ENCODE measurements at regions not wholly inside any gene's neighbourhood (a gene's known extent, or its start where the extent isn't known, plus 50 kb on each side); places are given as distances from the start of the nearest gene placed in this dataset.

- no peak overlapping the region for H3K23ac ChIP-seq (ENCODE audit: insufficient read length)
- H3K27ac ChIP-seq (ENCODE audit: low read depth, low read length) = no peak overlapping the region
- POLR2A ChIA-PET (ENCODE audit: partially characterized antibody) = no interaction called here
- H3K9ac ChIP-seq (replicated peaks in 1 of 4; ENCODE audit: extremely low read depth in 1 of 4, low read depth in 3 of 4, low read length in 3 of 4) = no peak overlapping the region
- peaks cover 0 to 2% (median 0%) of the 10 kb centered on the region in 4 experiments; a peak in 1 of 8 replicates for H3K36me3 ChIP-seq (ENCODE audit: control insufficient read depth in 2 of 4, insufficient read depth in 4 of 4, low read length in 3 of 4)
- H3K23me2 ChIP-seq (ENCODE audit: low read depth, low read length) = no peaks in the 10 kb centered on the region
- no peak for DNase-seq (ENCODE audit: low read depth in 1 of 2, low spot score in 2 of 2)
- H3K4me2 ChIP-seq (ENCODE audit: insufficient read depth in 1 of 2, low read depth in 2 of 2, low read length in 2 of 2) = no peak overlapping the region
- H2AK5ac ChIP-seq (ENCODE audit: low read depth, low read length) = no peak overlapping the region
- no peaks in the 10 kb centered on the region for H3K79me2 ChIP-seq (ENCODE audit: control insufficient read depth in 1 of 2, insufficient read depth in 2 of 2, low read length in 2 of 2)
- no peak overlapping the region for H4K91ac ChIP-seq (replicated peaks; ENCODE audit: insufficient read length, low read length)
- no peak overlapping the region for H4K5ac ChIP-seq (ENCODE audit: insufficient read length, low read depth, low read length)
- no peaks in the 10 kb centered on the region for H3K27me3 ChIP-seq (replicated peaks in 1 of 4; ENCODE audit: control insufficient read depth in 3 of 4, extremely low read depth in 1 of 4, insufficient read depth in 3 of 4, low read length in 3 of 4)
- CTCF ChIA-PET (ENCODE audit: partially characterized antibody) = no interaction called here
- H3K14ac ChIP-seq (ENCODE audit: insufficient read length) = no peak overlapping the region
- no peaks in the 10 kb centered on the region for H4K20me1 ChIP-seq (replicated peaks in 1 of 2; ENCODE audit: control insufficient read depth in 1 of 2, insufficient read depth in 2 of 2, low read length in 2 of 2)
- no peak for FAIRE-seq
- no peak overlapping the region for H3K4ac ChIP-seq (replicated peaks; ENCODE audit: insufficient read length, low read depth, low read length)
- no peak overlapping the region for H4K8ac ChIP-seq (ENCODE audit: extremely low read depth, insufficient read depth, low read length)
- no peak overlapping the region for H2BK120ac ChIP-seq (replicated peaks; ENCODE audit: low read depth, low read length)
- no peak overlapping the region for H2BK12ac ChIP-seq (ENCODE audit: low read depth, low read length)
- peaks cover 0 to 5% (median 0%) of the 10 kb centered on the region in 4 experiments; a peak in 1 of 7 replicates for H3K4me1 ChIP-seq (replicated peaks in 1 of 4; ENCODE audit: control insufficient read depth in 3 of 4, insufficient read depth in 4 of 4, low read length in 3 of 4)
- H3K56ac ChIP-seq (replicated peaks; ENCODE audit: insufficient read length, low read depth, low read length) = no peak overlapping the region
- no peak overlapping the region for H2BK20ac ChIP-seq (ENCODE audit: low read length)
- no peaks in the 10 kb centered on the region for H3K79me1 ChIP-seq (ENCODE audit: low read depth, low read length)
- no peak overlapping the region for H2BK15ac ChIP-seq (ENCODE audit: low read length)
- TF ChIP-seq CBX8 (IDR thresholded peaks at IDR 0.05; ENCODE audit: borderline replicate concordance, low read depth, low read length) (no peak), NRF1 (IDR thresholded peaks at IDR 0.05; ENCODE audit: low read depth, low read length) (no peak), RFX5 (IDR thresholded peaks at IDR 0.05; ENCODE audit: borderline replicate concordance, low read depth, low read length) (no peak), BRCA1 (IDR thresholded peaks at IDR 0.05; ENCODE audit: low read depth, low read length) (no peak), GTF2F1 (IDR thresholded peaks at IDR 0.05; ENCODE audit: borderline replicate concordance, low read depth, low read length) (no peak), EP300 (IDR thresholded peaks at IDR 0.05; ENCODE audit: borderline replicate concordance in 1 of 2, low read depth in 2 of 2, low read length in 2 of 2) (no peak), FOSL1 (IDR thresholded peaks at IDR 0.05; ENCODE audit: insufficient read depth, low read depth, low read length) (no peak)
- TF ChIP-seq, protein P1, sequence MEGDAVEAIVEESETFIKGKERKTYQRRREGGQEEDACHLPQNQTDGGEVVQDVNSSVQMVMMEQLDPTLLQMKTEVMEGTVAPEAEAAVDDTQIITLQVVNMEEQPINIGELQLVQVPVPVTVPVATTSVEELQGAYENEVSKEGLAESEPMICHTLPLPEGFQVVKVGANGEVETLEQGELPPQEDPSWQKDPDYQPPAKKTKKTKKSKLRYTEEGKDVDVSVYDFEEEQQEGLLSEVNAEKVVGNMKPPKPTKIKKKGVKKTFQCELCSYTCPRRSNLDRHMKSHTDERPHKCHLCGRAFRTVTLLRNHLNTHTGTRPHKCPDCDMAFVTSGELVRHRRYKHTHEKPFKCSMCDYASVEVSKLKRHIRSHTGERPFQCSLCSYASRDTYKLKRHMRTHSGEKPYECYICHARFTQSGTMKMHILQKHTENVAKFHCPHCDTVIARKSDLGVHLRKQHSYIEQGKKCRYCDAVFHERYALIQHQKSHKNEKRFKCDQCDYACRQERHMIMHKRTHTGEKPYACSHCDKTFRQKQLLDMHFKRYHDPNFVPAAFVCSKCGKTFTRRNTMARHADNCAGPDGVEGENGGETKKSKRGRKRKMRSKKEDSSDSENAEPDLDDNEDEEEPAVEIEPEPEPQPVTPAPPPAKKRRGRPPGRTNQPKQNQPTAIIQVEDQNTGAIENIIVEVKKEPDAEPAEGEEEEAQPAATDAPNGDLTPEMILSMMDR (IDR thresholded peaks at IDR 0.05; ENCODE audit: control extremely low read depth in 1 of 3, insufficient read depth in 1 of 3, low read depth in 1 of 3, low read length in 3 of 3) = no peak
- H2BK5ac ChIP-seq (ENCODE audit: low read depth, low read length) = no peak overlapping the region
- no peak overlapping the region for H2AFZ ChIP-seq (ENCODE audit: low read length)
- 90% methylated on average over 3 of the region's 3 CpGs; no CpG with 5 or more reads in 1 of the 2 experiments for WGBS, 2 experiments (ENCODE audit: extremely low coverage in 1 of 2, insufficient coverage in 1 of 2, insufficient read length in 1 of 2, insufficient replicate concordance in 2 of 2, low coverage in 1 of 2, low lambda C conversion rate in 2 of 2, missing lambda C conversion rate in 1 of 2)
- no peak overlapping the region for H3K4me3 ChIP-seq (ENCODE audit: extremely low read depth in 1 of 4, insufficient read depth in 2 of 4, low read depth in 3 of 4, low read length in 4 of 4)
- no peak overlapping the region for H3K18ac ChIP-seq (ENCODE audit: extremely low read depth, low read length)
- peaks cover 0 to 7% of the 10 kb centered on the region in 2 experiments; a peak in 1 of 4 replicates for H3K9me3 ChIP-seq (ENCODE audit: insufficient read depth in 2 of 2, low read depth in 1 of 2, low read length in 1 of 2)
Measured at GRCh38 chr13:76292031-76292430, 594.2 kb downstream of the KCTD12 start.

Measured in H1 (cell line).